Activated CD4-positive, alpha-beta T cell treated with anti-CD3 and anti-CD28 coated beads, Interleukin-2, amount 10 ng/mL, durations not matched to agents 24 days and 14 days (primary cell): ENCODE measurements at regions not wholly inside any gene's neighbourhood (a gene's known extent, or its start where the extent isn't known, plus 50 kb on each side); places are given as distances from the start of the nearest gene placed in this dataset.
"Not testable (repeated sequence)": the region's sequence is repeated elsewhere in the genome, so short reads cannot be mapped to it uniquely, and the experiment has no call there.

ENCODE experiments used
- DNase-seq: peaks from one replicate; pipeline ENCODE4 v3.0.0; 2022
- H3K27ac Mint-ChIP-seq: one replicate; pipeline ENCODE4 v1.8.0; 2022; ENCODE audit warnings: mild to moderate bottlenecking, mixed read lengths
- H3K27me3 Mint-ChIP-seq: one replicate; pipeline ENCODE4 v1.8.0; 2022; ENCODE audit warnings: mixed read lengths
- H3K36me3 Mint-ChIP-seq: one replicate; pipeline ENCODE4 v1.8.0; 2022; ENCODE audit warnings: low read depth, mild to moderate bottlenecking, mixed read lengths
- H3K4me1 Mint-ChIP-seq: one replicate; pipeline ENCODE4 v1.8.0; 2021; ENCODE audit warnings: mixed read lengths
- H3K4me3 Mint-ChIP-seq: one replicate; pipeline ENCODE4 v1.8.0; 2022; ENCODE audit warnings: mild to moderate bottlenecking, moderate library complexity, mixed read lengths
- H3K9me3 Mint-ChIP-seq: one replicate; pipeline ENCODE4 v1.8.0; 2021; ENCODE audit warnings: mixed read lengths
- intact Hi-C: fragments of 100-400 bp; cut with micrococcal nuclease; formaldehyde crosslinking; loops from one replicate; pipeline ENCODE4 v1.15.1; 2023

DNA sequence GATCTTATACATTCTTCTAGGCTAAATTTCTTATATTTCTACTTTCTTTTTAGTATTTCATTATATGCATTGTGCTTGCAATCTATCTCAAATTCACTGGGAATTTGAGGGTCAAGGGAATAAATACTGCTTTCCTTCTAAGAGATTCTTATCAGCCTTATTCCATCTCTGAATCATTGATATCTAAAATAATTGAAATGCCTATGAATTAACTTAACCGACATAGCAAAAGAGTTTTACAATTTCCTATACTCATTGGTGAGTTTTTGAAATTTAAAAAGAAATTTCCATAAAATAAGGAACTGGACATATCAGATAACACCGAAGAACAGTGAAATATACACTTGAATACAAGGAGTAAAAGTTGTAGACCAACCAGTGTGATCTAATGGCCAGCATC, 373.7 kb downstream of the NAF1 start:
- Mint-ChIP-seq H3K27ac (no peak overlapping the region), H3K27me3 (no peaks in the 10 kb centered on the region), H3K9me3 (no peaks in the 10 kb centered on the region), H3K4me3 (no peak overlapping the region), H3K4me1 (no peaks in the 10 kb centered on the region), H3K36me3 (no peaks in the 10 kb centered on the region)
- DNase-seq = no peak
- intact Hi-C loops = no loop called here

DNA sequence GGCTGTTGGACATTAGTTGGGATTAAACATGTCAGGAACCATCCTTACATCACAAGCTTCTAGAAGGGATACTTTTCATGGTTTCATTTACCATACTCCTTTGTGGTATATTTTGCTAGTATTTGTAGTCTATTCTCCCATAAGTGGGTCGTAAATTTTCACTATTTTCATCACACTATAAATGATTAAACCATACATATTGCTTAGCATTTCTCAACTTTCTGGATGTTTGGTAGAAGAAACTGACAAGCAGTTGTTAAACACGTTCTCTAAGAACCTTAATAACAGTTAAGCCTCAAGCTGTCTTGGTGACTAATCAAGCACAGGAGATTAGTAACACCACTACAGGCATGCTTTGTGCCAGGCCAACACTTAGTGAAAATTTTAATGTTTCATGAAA, 375.5 kb downstream of the NAF1 start:
- H3K4me3 Mint-ChIP-seq = no peak overlapping the region
- no peaks in the 10 kb centered on the region for H3K36me3 Mint-ChIP-seq

DNA sequence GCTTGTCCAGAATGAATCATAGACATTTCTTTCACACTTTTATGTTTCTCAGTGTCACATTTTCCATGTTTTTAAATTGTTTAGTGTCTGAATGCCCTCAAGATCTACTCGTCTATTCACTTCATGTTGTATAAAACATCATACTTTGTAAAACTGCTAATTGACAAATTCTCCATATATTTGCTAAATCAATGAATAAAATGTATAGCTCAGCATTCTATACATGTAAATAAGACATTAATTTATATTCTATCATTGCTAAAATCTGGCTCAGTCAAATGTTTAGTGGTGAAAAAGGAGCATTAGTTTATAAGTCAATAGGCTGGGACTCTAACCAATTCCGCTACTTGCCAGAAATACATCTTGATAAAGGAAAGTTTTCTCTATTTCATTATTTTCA, 379.6 kb downstream of the NAF1 start:
- H3K9me3 Mint-ChIP-seq = no peaks in the 10 kb centered on the region
- H3K4me1 Mint-ChIP-seq = no peaks in the 10 kb centered on the region
- H3K4me3 Mint-ChIP-seq = no peak overlapping the region
- no peak overlapping the region for H3K27ac Mint-ChIP-seq
- no peaks in the 10 kb centered on the region for H3K27me3 Mint-ChIP-seq
- H3K36me3 Mint-ChIP-seq = no peaks in the 10 kb centered on the region
- intact Hi-C loops = no loop called here
- DNase-seq = no peak

More for the DNA sequence above, 375.5 kb downstream of the NAF1 start:
- Mint-ChIP-seq H3K27me3 (no peaks in the 10 kb centered on the region), H3K9me3 (no peaks in the 10 kb centered on the region), H3K27ac (no peak overlapping the region), H3K4me1 (no peaks in the 10 kb centered on the region)
- intact Hi-C loops = no loop called here
- no peak for DNase-seq

DNA sequence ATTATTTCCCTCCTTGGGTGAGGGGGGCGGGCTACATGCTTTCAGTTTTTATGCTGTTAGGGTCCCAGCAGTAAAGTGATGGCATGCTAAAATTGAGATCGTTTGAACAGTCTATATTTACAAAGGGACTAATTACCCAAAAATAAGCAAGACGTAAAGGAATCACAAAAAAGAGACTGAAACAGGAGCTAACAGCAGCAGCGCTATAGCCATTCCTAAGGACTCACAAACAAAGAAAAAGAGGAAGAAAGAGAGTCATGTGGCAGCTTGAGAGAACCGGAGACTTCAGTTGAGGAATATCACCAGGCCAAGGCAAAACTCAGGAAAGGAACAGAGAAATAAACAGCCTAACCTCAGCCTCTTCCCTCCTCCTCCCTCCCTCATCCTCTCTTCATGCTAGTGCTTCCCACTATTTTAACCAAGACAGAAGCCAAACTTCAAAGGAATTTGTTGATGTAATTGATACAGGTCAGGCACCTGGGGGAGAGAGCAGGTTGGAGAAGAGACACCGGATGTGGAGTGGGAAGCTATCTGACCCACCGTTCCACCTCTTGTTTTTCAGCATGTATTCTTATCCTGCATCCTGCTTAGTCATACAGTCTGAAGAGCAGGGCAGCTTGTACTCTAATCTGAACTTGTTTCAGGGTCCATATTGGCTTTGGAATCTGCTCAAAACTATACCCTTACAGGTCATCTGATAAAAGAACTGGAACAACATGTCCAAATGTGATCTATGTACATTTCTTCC, 383.7 kb downstream of the NAF1 start:
- H3K36me3 Mint-ChIP-seq = no peaks in the 10 kb centered on the region
- intact Hi-C loops = no loop called here
- no peak overlapping the region for H3K27ac Mint-ChIP-seq
- no peaks in the 10 kb centered on the region for H3K27me3 Mint-ChIP-seq
- H3K4me1 Mint-ChIP-seq = no peaks in the 10 kb centered on the region
- DNase-seq = no peak
- no peak overlapping the region for H3K4me3 Mint-ChIP-seq
- no peaks in the 10 kb centered on the region for H3K9me3 Mint-ChIP-seq

DNA sequence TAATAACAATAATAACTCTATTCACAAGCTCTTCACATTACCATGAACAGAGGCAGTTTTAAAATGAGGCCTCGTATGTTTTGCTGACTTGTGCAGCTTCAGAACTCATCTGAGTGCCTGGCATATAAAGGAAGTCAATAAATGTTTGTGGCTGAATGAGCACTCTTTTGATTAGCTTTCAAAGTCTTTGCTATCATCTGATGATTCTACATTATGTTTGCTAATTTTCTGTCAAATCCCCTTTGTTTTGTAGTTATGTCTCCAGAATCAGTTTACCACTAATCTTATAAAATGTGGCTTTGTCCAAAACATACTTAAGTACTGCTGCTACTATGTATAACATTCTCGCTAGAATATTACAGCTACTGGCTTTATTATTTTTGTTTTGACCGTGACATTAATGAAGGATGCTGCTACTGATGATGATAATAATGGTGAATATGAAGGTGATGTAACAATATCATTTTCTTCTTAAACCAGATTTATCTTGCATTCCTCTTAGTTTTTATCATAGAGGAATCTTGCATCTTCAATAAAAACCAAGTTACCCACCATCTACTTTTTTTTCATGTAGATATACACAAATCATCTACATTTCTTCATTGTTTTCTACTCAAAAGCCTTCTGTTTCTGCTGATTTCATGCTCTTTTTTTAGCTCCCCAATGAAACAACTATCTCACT, 384.5 kb downstream of the NAF1 start:
- Mint-ChIP-seq H3K4me3 (no peak overlapping the region), H3K27me3 (no peaks in the 10 kb centered on the region), H3K9me3 (no peaks in the 10 kb centered on the region), H3K36me3 (no peaks in the 10 kb centered on the region), H3K27ac (no peak overlapping the region), H3K4me1 (no peaks in the 10 kb centered on the region)
- intact Hi-C loops = no loop called here
- DNase-seq = no peak

DNA sequence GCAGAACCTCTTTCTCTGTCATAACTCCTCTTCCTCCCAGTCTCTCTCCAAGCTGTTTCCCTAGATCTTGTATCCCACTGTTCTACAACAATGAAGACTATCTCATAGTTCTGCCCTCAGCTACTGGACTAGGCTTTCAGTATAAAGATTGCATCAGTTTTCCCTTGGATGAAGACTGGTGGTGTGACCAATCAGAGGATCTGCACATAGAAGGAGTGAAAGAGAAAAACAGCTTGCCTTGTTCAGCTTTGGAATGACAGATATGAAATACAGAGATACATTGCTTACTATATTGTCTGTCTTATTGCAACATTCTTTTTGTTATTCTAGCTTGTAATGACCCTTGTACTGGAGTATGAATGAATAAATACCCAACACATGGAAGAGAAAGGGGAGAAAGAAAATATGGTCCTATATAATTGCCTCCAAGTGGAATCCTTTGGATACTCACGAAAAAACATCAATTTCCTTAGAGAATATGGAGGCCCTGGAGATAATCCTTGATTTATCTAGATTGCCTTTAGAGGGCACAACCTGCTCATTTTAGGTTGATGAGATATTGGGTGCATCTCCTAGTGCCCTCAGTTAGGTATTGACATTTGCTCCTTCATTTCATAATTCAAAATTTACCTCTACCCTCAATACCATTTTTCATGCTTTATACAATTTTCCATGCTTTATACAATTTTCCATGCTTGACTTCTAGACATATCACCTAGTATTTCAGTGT, 395.8 kb downstream of the NAF1 start:
- Mint-ChIP-seq H3K9me3 (no peaks in the 10 kb centered on the region), H3K27me3 (no peaks in the 10 kb centered on the region), H3K27ac (no peak overlapping the region), H3K36me3 (no peaks in the 10 kb centered on the region), H3K4me3 (no peak overlapping the region), H3K4me1 (no peaks in the 10 kb centered on the region)
- intact Hi-C loops = no loop called here
- no peak for DNase-seq

DNA sequence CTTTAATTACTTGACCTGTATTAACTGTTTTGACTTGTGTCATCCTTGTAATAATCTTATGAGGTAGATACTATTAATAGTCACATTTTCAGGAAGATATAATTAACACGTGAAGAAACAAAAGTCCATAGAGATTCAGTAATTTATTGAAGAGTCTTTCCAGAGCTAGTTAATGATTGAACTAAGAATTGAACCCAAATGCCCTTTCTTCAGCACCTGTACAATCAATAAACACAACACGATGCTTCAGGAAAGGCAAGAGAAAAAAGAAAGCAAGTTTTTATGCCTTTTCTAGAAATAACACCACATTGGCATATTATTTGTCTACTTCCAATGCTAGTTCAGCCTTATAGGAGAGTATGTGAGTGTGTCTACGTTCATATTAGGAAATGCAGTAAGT, 399.6 kb downstream of the NAF1 start:
- DNase-seq = no peak
- no peaks in the 10 kb centered on the region for H3K9me3 Mint-ChIP-seq
- no peaks in the 10 kb centered on the region for H3K36me3 Mint-ChIP-seq
- no peak overlapping the region for H3K4me3 Mint-ChIP-seq
- intact Hi-C loops = no loop called here
- no peak overlapping the region for H3K27ac Mint-ChIP-seq
- no peaks in the 10 kb centered on the region for H3K27me3 Mint-ChIP-seq
- H3K4me1 Mint-ChIP-seq = no peaks in the 10 kb centered on the region

DNA sequence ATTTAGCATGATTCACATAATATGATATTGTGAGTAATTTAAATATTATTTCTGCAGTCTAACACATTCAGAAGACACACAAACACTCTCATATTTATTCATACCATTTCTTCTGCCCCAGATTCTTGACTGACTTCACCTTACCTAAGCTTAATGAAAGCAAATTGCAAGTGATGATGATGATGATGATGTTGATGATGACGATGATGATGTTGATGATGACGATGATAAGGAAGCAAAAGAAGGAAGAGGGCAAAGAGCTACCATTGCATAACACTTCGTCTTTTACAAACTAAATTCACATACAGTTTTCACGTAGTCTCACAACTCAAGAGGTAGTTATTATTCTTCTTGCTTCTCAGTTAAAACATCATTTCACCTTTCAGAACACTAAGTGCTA, 404.7 kb downstream of the NAF1 start:
- H3K27me3 Mint-ChIP-seq = no peaks in the 10 kb centered on the region
- H3K4me1 Mint-ChIP-seq = no peaks in the 10 kb centered on the region
- H3K27ac Mint-ChIP-seq = no peak overlapping the region
- H3K4me3 Mint-ChIP-seq = no peak overlapping the region
- H3K36me3 Mint-ChIP-seq = no peaks in the 10 kb centered on the region
- no peaks in the 10 kb centered on the region for H3K9me3 Mint-ChIP-seq
- intact Hi-C loops = no loop called here
- no peak for DNase-seq

DNA sequence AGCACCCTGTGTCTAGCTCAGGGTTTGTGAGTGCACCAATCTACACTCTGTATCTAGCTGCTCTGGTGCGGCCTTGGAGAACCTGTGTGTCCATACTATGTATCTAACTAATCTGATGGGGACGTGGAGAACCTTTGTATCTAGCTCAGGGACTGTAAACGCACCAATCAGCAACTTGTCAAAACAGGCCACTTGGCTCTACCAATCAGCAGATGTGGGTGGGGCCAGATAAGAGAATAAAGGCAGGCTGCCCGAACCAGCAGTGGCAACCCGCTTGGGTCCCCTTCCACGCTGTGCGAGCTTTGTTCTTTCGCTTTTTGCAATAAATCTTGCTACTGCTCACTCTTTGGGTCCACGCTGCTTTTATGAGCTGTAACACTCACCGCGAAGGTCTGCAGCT, 426.5 kb downstream of the NAF1 start:
- intact Hi-C loops, H3K9me3 Mint-ChIP-seq, DNase-seq, H3K27ac Mint-ChIP-seq, H3K4me3 Mint-ChIP-seq, H3K4me1 Mint-ChIP-seq, H3K36me3 Mint-ChIP-seq, H3K27me3 Mint-ChIP-seq: not testable (repeated sequence)

DNA sequence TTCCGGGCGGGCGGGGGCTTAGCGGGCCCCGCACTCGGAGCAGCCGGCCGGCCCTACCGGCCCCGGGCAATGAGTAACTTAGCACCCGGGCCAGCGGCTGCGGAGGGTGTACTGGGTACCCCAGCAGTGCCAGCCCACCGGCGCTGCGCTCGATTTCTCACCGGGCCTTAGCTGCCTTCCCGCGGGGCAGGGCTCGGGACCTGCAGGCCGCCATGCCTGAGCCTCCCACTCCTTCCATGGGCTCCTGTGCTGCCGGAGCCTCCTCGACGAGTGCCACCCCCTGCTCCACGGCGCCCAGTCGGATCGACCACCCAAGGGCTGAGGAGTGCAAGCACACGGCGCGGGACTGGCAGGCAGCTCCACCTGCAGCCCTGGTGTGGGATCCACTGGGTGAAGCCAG, 427.1 kb downstream of the NAF1 start:
- DNase-seq, H3K4me3 Mint-ChIP-seq, H3K9me3 Mint-ChIP-seq, H3K36me3 Mint-ChIP-seq, H3K4me1 Mint-ChIP-seq, intact Hi-C loops, H3K27ac Mint-ChIP-seq, H3K27me3 Mint-ChIP-seq: not testable (repeated sequence)

DNA sequence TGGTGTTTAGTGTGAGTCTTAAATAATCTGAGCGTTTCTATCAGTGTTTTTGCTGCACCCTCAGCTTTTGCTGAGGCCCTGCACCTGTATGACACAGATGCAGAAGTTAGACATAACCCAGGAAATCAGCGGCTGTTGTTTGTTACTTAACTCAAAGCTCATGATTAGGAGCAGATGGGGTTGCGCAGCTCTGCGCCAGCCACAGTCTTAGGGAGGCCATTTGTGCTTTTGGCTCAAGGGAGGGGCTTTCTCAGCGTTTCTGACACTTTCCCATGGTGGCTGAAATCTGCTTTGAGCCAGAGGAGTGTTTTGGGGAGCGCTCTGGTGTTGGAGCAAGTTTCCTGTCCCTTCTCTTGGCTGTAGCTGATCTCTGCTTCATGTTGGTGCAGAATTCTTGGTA, 433.8 kb downstream of the NAF1 start:
- Mint-ChIP-seq H3K4me3 (no peak overlapping the region), H3K27ac (no peak overlapping the region), H3K9me3 (no peaks in the 10 kb centered on the region), H3K4me1 (no peaks in the 10 kb centered on the region), H3K27me3 (no peaks in the 10 kb centered on the region), H3K36me3 (no peaks in the 10 kb centered on the region)
- no peak for DNase-seq
- intact Hi-C loops = no loop called here

DNA sequence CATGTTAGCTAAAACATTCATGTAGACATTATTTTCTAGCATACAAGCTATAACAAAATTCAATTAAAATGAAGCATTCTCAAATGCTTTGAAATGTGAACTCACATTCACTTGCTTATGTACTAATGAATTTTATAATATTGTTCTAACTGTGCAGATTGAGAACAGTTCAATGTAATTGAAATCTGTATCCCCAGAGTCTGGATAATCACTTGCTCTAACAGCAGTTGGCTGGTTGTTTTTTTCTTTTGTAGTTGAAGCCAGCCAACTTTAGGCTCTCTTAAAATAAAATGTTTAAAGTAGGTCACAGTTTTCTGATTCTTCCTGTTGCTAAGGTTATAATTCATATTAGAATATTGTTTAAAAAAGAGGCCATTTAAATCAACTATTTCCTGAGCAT, 438.9 kb downstream of the NAF1 start:
- Mint-ChIP-seq H3K4me3 (no peak overlapping the region), H3K27ac (no peak overlapping the region), H3K36me3 (no peaks in the 10 kb centered on the region), H3K27me3 (no peaks in the 10 kb centered on the region), H3K4me1 (no peaks in the 10 kb centered on the region), H3K9me3 (no peaks in the 10 kb centered on the region)
- no peak for DNase-seq
- intact Hi-C loops = no loop called here

DNA sequence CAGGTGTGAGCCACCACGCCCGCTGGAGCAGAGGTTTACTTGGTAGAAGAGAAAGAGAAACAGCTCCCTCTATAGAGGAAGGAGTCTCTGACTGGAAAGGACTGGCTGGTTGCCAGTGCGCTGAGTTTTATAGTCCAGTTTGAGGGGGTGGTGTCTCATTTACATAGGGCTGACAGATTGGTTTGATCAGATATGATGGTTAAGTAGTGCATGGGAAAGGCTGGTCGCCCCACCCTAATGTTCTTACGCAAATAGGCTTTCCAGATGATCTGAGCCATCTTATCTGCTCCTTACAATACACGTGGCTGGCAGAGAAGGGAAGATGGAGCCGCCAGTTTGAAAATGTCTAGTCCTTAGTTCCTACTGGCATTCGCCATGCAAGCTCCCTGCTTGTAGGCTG, 439.5 kb downstream of the NAF1 start:
- no peak overlapping the region for H3K4me3 Mint-ChIP-seq
- no peak overlapping the region for H3K27ac Mint-ChIP-seq
- no peaks in the 10 kb centered on the region for H3K36me3 Mint-ChIP-seq
- no peaks in the 10 kb centered on the region for H3K4me1 Mint-ChIP-seq
- no peaks in the 10 kb centered on the region for H3K27me3 Mint-ChIP-seq
- no peak for DNase-seq
- no peaks in the 10 kb centered on the region for H3K9me3 Mint-ChIP-seq
- intact Hi-C loops = no loop called here

DNA sequence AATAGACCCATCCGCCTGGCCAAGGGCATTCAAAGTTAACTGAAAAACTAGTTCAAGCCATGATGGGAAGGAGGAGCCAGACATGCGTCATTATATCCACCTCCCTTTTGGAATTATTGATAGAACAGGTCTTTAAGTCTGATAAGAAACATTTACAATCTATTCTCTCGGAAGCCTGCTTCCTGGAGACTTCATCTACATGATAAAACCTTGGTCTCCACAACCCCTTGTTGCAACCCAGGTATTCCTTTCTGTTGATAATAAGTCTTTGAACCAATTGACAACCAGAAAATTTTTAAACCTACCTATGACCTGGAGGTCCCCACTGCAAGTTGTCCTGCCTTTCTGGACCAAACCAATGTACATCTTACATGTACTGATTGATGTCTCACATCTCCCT, 451.3 kb downstream of the NAF1 start:
- H3K27me3 Mint-ChIP-seq = no peaks in the 10 kb centered on the region
- no peaks in the 10 kb centered on the region for H3K9me3 Mint-ChIP-seq
- H3K27ac Mint-ChIP-seq = no peak overlapping the region
- H3K4me1 Mint-ChIP-seq = no peaks in the 10 kb centered on the region
- H3K36me3 Mint-ChIP-seq = no peaks in the 10 kb centered on the region
- DNase-seq = no peak
- no peak overlapping the region for H3K4me3 Mint-ChIP-seq
- intact Hi-C loops = no loop called here
